Endothelial cell of umbilical vein (primary cell): ENCODE measurements at regions not wholly inside any gene's neighbourhood (a gene's known extent, or its start where the extent isn't known, plus 50 kb on each side); places are given as distances from the start of the nearest gene placed in this dataset.

Experiments
- CTCF ChIP-seq, 2 donors: IDR thresholded peaks; 1 replicate in 1 of 2; 2 replicates in 1 of 2; pipeline ENCODE4 v1.5.1; 2011; ENCODE audit warnings: low read length in 2 of 2, mild to moderate bottlenecking in 2 of 2, moderate library complexity in 2 of 2, control low read depth in 1 of 2, inconsistent platforms in 1 of 2, low read depth in 1 of 2; ENCODE audit not compliant: insufficient read depth in 1 of 2; ENCODE audit errors: extremely low read depth in 1 of 2
- EZH2 ChIP-seq: IDR thresholded peaks from 2 replicates; pipeline ENCODE4 v1.6.1; 2012; ENCODE audit warnings: borderline replicate concordance, low read depth, mild to moderate bottlenecking, moderate library complexity, low read length, inconsistent platforms; ENCODE audit not compliant: severe bottlenecking
- POLR2A ChIP-seq: IDR thresholded peaks from 2 replicates; pipeline ENCODE4 v1.6.1; 2012; ENCODE audit warnings: low read depth, mild to moderate bottlenecking, control low read depth, low read length
- POLR2AphosphoS5 ChIP-seq: IDR thresholded peaks from 2 replicates; pipeline ENCODE4 v1.6.1; 2012; ENCODE audit warnings: low read depth, mild to moderate bottlenecking, control low read depth, low read length, moderate library complexity; ENCODE audit not compliant: insufficient read depth

- no peak for TF ChIP-seq CTCF (IDR thresholded peaks at IDR 0.05; ENCODE audit: extremely low read depth in 1 of 2, insufficient read depth in 1 of 2, low read depth in 1 of 2, low read length in 2 of 2)
- TF ChIP-seq POLR2A: no peak
- no peak for TF ChIP-seq POLR2AphosphoS5
- TF ChIP-seq EZH2: no peak
These were observed 444.2 kb downstream of the CDH26 start for GRCh38 chr20:60402189-60403058.
